HEK293 (cell line): ENCODE measurements at regions not wholly inside any gene's neighbourhood (a gene's known extent, or its start where the extent isn't known, plus 50 kb on each side); places are given as distances from the start of the nearest gene placed in this dataset.

Experiments
- ZBTB49 ChIP-seq: fragments of 450-650 bp; formaldehyde crosslinking; IDR thresholded peaks from 2 replicates; pipeline ENCODE4 v1.5.1; 2016; ENCODE audit warnings: missing biosample characterization, missing genetic modification characterization, low read depth
- ZNF121 ChIP-seq: fragments of 450-650 bp; formaldehyde crosslinking; IDR thresholded peaks from 2 replicates; pipeline ENCODE4 v1.5.1; 2016; ENCODE audit warnings: missing biosample characterization, missing genetic modification characterization
- ZNF398 ChIP-seq: fragments of 450-650 bp; formaldehyde crosslinking; IDR thresholded peaks from 2 replicates; pipeline ENCODE4 v1.5.1; 2017; ENCODE audit warnings: missing biosample characterization, missing genetic modification characterization
- ZNF530 ChIP-seq: fragments of 450-650 bp; formaldehyde crosslinking; IDR thresholded peaks from 2 replicates; pipeline ENCODE4 v1.5.1; 2016; ENCODE audit warnings: low read depth, missing biosample characterization, missing genetic modification characterization
- ZNF549 ChIP-seq: fragments of 450-650 bp; IDR thresholded peaks from 2 replicates; pipeline ENCODE4 v1.5.1; 2018; ENCODE audit warnings: missing biosample characterization, missing genetic modification characterization, mild to moderate bottlenecking, inconsistent platforms, moderate library complexity

GRCh38 chr4:31275906-31276305, 555.7 kb downstream of the PCDH7 start:
- TF ChIP-seq ZNF121 = no peak
- TF ChIP-seq ZNF398 = no peak
- no peak for TF ChIP-seq ZNF530
- TF ChIP-seq ZNF549 (tag by site-specific recombination) = no peak
- no peak for TF ChIP-seq ZBTB49
